GM18505 (cell line): ENCODE measurements at regions not wholly inside any gene's neighbourhood (a gene's known extent, or its start where the extent isn't known, plus 50 kb on each side); places are given as distances from the start of the nearest gene placed in this dataset.
A peak's percentile ranks its signal among the peaks of the same experiment; 100 is the strongest.

Experiments
- ATAC-seq: cut with Tn5 transposase; IDR thresholded peaks from one replicate; pipeline ENCODE4 v1.9.1; 2021; ENCODE audit not compliant: unreplicated experiment
- POLR2A ChIP-seq: IDR thresholded peaks from 4 replicates; pipeline ENCODE4 v1.6.1; 2011; ENCODE audit warnings: borderline replicate concordance; ENCODE audit not compliant: insufficient read depth, insufficient read length; ENCODE audit errors: extremely low read depth

- TF ChIP-seq POLR2A = no peak
- peak; percentile 48 for ATAC-seq
Observed at GRCh38 chr1:81549588-81550127, 251.1 kb upstream of the ADGRL2 start.

- peak; percentile 48 for ATAC-seq
- TF ChIP-seq POLR2A = no peak
Observed at GRCh38 chr1:81548918-81549587, 251.7 kb upstream of the ADGRL2 start.

GRCh38 chr1:81547912-81548303 lies 252.8 kb upstream of the ADGRL2 start:
- peak; percentile 77 for ATAC-seq
- no peak for TF ChIP-seq POLR2A

- TF ChIP-seq POLR2A = no peak
- no peak for ATAC-seq
Observed at GRCh38 chr1:81547261-81547911, 253.3 kb upstream of the ADGRL2 start.

- ATAC-seq = no peak
- TF ChIP-seq POLR2A = no peak
Observed at GRCh38 chr1:81545734-81546133, 255.0 kb upstream of the ADGRL2 start.

GRCh38 chr1:81543764-81544163 lies 257.0 kb upstream of the ADGRL2 start:
- no peak for ATAC-seq
- TF ChIP-seq POLR2A = no peak

- TF ChIP-seq POLR2A = no peak
- no peak for ATAC-seq
Observed at GRCh38 chr1:81542196-81542595, 258.5 kb upstream of the ADGRL2 start.

GRCh38 chr1:81540216-81540615 lies 260.5 kb upstream of the ADGRL2 start:
- TF ChIP-seq POLR2A = no peak
- no peak for ATAC-seq

GRCh38 chr1:81529014-81529413 lies 271.7 kb upstream of the ADGRL2 start:
- ATAC-seq = no peak
- no peak for TF ChIP-seq POLR2A

GRCh38 chr1:81525085-81525484 lies 275.6 kb upstream of the ADGRL2 start:
- no peak for ATAC-seq
- TF ChIP-seq POLR2A = no peak

GRCh38 chr1:81519987-81520386 lies 280.7 kb upstream of the ADGRL2 start:
- TF ChIP-seq POLR2A = no peak
- no peak for ATAC-seq

GRCh38 chr1:81517987-81518386 lies 282.7 kb upstream of the ADGRL2 start:
- ATAC-seq = no peak
- TF ChIP-seq POLR2A = no peak

GRCh38 chr1:81513796-81514354 lies 286.9 kb upstream of the ADGRL2 start:
- TF ChIP-seq POLR2A = no peak
- no peak for ATAC-seq
